Kidney glomerular epithelial cell (primary cell): ENCODE measurements at regions not wholly inside any gene's neighbourhood (a gene's known extent, or its start where the extent isn't known, plus 50 kb on each side); places are given as distances from the start of the nearest gene placed in this dataset.
"Not testable (repeated sequence)": the region's sequence is repeated elsewhere in the genome, so short reads cannot be mapped to it uniquely, and the experiment has no call there.

Experiments used
- DNase-seq: peaks from one replicate; lab custom pipeline; 2025; lab: John Stamatoyannopoulos, UW

GRCh38 chr9:96131825-96132224 is 170.2 kb downstream of the HSD17B3 start:
- DNase-seq, result no peak

DNA sequence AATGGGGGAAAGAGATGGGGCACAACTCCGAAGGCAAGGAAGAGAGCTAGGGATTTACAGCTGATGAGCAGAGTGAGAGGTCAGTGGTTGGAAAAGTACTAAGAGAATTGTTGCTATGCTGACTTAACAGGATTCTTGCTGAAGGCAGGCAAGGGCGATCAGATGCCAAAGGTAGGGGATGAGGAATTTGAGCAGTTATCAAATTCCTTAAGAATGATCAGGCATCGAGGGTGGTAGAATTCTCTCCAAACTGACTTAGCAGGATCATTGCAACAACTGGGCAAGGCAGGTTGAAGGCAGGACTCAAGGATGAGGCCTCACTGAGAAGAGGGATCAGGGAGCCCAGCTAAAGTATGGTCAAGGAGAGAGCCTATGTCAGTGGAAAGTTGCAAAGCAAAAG is 171.0 kb downstream of the HSD17B3 start:
- no peak for DNase-seq

- DNase-seq, result no peak
These were observed 172.2 kb downstream of the HSD17B3 start for GRCh38 chr9:96129747-96130146.

DNA sequence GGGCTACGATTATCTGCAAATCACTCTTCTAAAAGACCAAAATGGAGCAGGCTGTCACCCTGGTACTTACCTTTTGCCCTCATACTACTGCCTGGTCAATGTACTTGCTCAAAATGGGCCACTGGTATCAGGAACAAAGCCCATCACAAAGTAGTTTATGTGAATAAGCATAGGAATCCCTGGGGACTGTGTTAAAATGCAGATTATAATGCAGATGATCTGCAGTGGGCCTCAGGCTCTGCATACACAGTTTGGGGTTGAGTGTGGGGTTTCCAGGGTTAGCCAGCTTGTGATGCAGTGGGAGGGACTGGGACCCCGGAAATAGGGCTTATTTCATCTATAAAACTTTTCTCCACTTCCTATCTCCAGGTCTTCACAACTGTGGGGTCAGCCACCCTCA is 173.1 kb downstream of the HSD17B3 start:
- DNase-seq, result no peak

DNA sequence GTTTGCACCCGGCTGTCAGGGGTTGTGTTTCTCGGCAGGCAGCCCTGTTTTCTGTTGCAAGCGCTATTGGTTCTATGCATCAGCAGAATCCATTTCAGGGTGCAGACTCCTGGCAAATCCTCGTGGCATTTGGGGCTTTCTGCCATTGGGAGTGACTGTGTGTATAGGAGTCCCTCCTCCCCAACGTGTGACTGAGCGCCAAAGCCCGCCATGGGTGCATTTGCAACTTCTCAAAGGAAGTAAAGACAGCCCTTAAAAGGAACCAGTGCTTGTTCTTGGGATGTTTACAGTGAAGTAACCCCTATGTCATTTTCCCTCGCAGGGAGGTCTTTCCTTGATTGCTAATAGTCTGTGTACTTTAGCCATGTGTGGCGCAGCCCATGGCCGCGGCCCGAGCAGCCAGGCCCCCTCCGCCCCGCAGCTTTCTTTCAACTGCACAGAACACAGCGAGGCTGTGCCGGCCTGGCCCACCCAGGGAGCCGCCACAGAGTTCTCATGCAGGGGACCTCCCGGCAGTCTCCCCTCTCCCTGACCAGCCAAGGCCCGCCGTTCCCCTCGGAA is 175.6 kb downstream of the HSD17B3 start:
- DNase-seq, result no peak

- DNase-seq, result no peak
These were observed 176.4 kb downstream of the HSD17B3 start for GRCh38 chr9:96125624-96126023.

GRCh38 chr9:96122751-96123150 is 179.2 kb downstream of the HSD17B3 start:
- peak; percentile 35 for DNase-seq

GRCh38 chr9:96122282-96122681 is 179.7 kb downstream of the HSD17B3 start:
- no peak for DNase-seq

- DNase-seq, result no peak
These were observed 180.8 kb downstream of the HSD17B3 start for GRCh38 chr9:96121136-96121535.

- DNase-seq, result no peak
These were observed 184.4 kb downstream of the HSD17B3 start for GRCh38 chr9:96117398-96118080.

GRCh38 chr9:96116275-96117064 is 185.5 kb downstream of the HSD17B3 start:
- DNase-seq, result peak; percentile 25

- DNase-seq, result no peak
These were observed 186.1 kb downstream of the HSD17B3 start for GRCh38 chr9:96115836-96116235.

DNA sequence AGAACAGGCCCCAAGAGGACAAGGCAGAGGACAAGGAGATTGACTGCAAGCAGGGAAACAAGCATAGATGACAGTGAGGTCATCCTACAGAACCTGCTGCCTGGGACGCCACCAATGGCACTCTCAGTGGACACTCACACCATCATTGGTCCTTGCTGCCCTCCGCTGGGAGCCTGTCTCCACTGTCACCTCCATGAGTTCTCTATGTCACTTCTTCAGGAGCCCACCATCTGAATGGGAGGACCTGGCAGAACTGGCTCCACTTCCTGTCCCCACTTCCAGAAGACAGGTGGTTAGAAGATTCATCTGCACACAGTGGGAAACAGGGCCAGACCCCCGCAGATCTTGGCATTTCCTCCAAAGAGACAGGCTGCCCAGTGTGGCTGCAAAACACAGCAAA is 188.9 kb downstream of the HSD17B3 start:
- no peak for DNase-seq

GRCh38 chr9:96109680-96110351 is 192.2 kb downstream of the HSD17B3 start:
- DNase-seq, result peak; percentile 7

DNA sequence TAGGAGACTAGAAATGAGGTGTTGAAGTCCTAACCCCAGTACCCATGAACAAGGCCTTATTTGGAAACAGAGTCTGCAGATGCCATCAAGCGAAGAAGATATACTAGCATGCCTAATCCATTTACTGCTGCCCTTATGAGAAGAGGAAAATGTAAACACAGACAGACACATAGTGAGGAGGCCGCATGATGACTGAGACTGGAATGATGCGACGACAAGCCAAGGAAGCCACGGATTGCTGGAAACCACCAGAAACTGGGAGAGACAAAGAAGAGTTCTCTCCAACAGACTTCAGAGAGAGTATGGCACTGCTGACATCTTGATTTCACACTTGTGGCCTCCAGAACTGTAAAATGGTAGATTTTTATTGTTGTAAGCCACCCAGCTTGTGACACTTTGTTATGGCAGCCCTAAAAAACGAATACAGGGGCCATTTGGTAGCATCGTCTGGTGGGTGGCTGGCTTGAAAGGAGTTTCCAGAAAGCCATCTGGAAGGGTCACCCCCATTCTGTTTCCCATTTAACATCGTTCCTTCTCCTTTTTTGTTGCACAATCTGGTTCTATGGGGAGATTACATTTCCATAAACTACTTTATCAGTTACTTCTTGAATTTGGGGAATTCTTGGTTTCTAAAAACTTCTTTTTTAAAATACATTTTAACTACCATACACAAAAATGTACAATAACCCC is 193.1 kb downstream of the HSD17B3 start:
- no peak for DNase-seq

DNA sequence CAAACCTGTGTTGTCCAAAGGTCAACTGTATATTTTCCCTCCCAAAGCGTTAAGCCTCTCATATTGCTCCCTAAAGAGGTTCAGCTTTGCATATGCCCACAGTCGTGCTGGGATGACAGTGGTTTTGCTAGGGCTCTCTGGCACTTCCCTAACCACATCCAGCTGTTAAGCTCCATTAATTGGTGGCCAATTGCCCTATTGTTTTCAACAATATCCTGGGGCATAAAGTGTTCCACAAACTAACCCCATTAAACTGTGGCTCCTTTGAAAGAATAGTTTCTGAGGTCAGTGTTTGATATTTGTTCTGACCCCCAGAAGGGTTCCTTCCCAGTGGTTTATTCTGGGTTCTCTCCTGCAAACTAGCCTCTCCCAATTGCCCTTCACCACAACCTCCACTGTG is 194.5 kb downstream of the HSD17B3 start:
- no peak for DNase-seq

DNA sequence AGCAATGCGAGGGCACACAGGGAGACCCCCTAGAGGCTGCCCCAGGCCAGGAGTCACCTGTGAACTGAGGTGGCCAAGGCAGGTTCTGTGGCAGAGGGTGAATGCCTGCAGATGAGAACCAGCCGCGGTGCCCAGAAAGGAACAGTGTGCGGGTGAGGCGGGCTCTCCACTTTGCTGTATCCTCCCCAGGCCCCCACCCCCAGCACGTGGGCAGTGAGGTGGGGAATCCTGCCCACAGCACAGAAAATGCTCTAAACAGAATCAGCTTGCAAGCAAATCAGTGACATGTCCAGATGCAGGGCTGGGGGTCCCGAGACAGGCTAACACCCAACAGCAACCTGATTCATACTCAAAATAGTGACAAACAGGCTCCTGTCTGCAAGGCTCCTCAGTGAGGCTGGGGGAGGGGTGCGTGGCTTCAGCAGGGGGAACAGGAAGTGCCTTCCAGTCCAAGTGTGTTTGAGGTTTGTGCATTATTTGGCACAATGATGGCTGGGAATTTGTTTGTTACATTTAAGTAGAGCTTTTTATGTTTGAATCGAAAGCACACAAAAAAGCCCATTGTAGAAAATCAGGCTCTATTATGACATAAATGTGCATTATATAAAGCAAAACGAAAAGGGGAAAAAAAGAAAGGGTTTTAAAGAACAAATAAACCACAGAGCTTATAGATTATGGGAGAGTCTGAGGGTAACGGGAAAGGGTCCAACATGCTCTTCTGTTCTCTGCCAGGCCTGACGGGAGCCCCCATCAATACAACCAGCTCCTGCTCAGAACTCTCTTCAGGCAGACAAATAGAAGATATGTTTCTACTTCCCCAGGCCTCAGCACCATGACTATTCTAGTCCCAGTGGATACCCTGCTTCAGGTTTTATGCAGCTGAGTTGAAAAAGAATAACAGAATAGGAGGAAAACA is 201.3 kb downstream of the HSD17B3 start:
- no peak for DNase-seq

- not testable (repeated sequence) for DNase-seq
These were observed 211.3 kb downstream of the HSD17B3 start for GRCh38 chr9:96090630-96091029.

- DNase-seq, result no peak
These were observed 212.4 kb downstream of the HSD17B3 start for GRCh38 chr9:96089452-96090085.

DNA sequence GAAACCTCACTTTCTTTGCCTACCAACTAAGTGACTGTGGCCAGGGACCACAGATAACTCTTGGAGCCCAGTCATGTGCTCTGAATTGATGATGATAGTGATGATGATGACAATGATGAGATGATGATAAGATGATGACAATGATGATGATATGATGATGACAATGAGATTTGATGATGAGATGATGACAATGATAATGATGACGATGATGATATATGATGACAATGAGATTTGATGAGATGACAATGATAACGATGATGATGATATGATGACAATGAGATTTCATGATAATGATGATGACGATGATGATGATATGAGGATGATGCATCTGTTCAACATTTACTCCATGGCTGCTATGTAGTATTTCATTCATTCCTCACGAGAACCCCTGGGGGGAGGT is 213.0 kb downstream of the ERCC6L2 start:
- DNase-seq, result no peak
